Fibroblast of lung (primary cell): ENCODE measurements at regions not wholly inside any gene's neighbourhood (a gene's known extent, or its start where the extent isn't known, plus 50 kb on each side); places are given as distances from the start of the nearest gene placed in this dataset.

ENCODE experiments used
- DNase-seq, 2 donors: peaks; one replicate each; pipeline versions ENCODE4 v3.0.0 to v3.0.0-alpha.2; 2010; ENCODE audit warnings: low read depth in 2 of 2
- H2AFZ ChIP-seq: 2 replicates; pipeline ENCODE4 v1.5.1; 2012; ENCODE audit warnings: low read length, control low read depth, inconsistent platforms
- H3K27ac ChIP-seq: 2 replicates; pipeline ENCODE4 v1.5.1; 2011; ENCODE audit warnings: low read length, control low read depth; ENCODE audit not compliant: insufficient read depth
- H3K27me3 ChIP-seq: 2 replicates; pipeline ENCODE4 v1.5.1; 2011; ENCODE audit warnings: mild to moderate bottlenecking, low read length; ENCODE audit not compliant: control insufficient read depth, insufficient read depth
- H3K36me3 ChIP-seq: 2 replicates; pipeline ENCODE4 v1.5.1; 2011; ENCODE audit warnings: low read length; ENCODE audit not compliant: control insufficient read depth, insufficient read depth
- H3K4me1 ChIP-seq: 2 replicates; pipeline ENCODE4 v1.5.1; 2011; ENCODE audit warnings: low read length; ENCODE audit not compliant: control insufficient read depth, insufficient read depth; ENCODE audit errors: extremely low read depth
- H3K4me2 ChIP-seq: 2 replicates; pipeline ENCODE4 v1.5.1; 2011; ENCODE audit warnings: low read length, control low read depth; ENCODE audit not compliant: insufficient read depth; ENCODE audit errors: extremely low read depth
- H3K4me3 ChIP-seq, 4 experiments: fragments of 200-600 bp in 1 of 4; sonication (generic) in 1 of 4; replicated peaks in 1 of 4; 2 replicates each; pipeline ENCODE4 v1.5.1; 2011 to 2016; ENCODE audit warnings: low read length in 4 of 4, low read depth in 3 of 4, mild to moderate bottlenecking in 3 of 4, control low read depth in 2 of 4, inconsistent platforms in 1 of 4, mixed read lengths in 1 of 4; ENCODE audit not compliant: insufficient read depth in 1 of 4; ENCODE audit errors: control extremely low read depth in 1 of 4
- H3K79me2 ChIP-seq: 2 replicates; pipeline ENCODE4 v1.5.1; 2012; ENCODE audit warnings: mild to moderate bottlenecking, low read length, inconsistent platforms; ENCODE audit not compliant: control insufficient read depth, insufficient read depth
- H3K9ac ChIP-seq: 2 replicates; pipeline ENCODE4 v1.5.1; 2011; ENCODE audit warnings: mild to moderate bottlenecking, low read length, control low read depth; ENCODE audit not compliant: insufficient read depth
- H3K9me3 ChIP-seq: 2 replicates; pipeline ENCODE4 v1.5.1; 2012; ENCODE audit warnings: low read depth, low read length; ENCODE audit not compliant: control insufficient read depth, insufficient read depth
- H4K20me1 ChIP-seq: 2 replicates; pipeline ENCODE4 v1.5.1; 2011; ENCODE audit warnings: low read length; ENCODE audit not compliant: control insufficient read depth, insufficient read depth; ENCODE audit errors: extremely low read depth
- EZH2 ChIP-seq: IDR thresholded peaks from 2 replicates; pipeline ENCODE4 v1.5.1; 2012; ENCODE audit warnings: low read length, control low read depth, mild to moderate bottlenecking; ENCODE audit errors: missing control alignments
- TF ChIP-seq, protein P1 (sequence below), 2 donors: IDR thresholded peaks in 1 of 2; conservative IDR thresholded peaks in 1 of 2; 1 replicate in 1 of 2; 2 replicates in 1 of 2; pipeline ENCODE4 v1.5.1; 2011 to 2012; ENCODE audit warnings: low read length in 2 of 2, control low read depth in 1 of 2, inconsistent platforms in 1 of 2, low read depth in 1 of 2, mild to moderate bottlenecking in 1 of 2

DNA sequence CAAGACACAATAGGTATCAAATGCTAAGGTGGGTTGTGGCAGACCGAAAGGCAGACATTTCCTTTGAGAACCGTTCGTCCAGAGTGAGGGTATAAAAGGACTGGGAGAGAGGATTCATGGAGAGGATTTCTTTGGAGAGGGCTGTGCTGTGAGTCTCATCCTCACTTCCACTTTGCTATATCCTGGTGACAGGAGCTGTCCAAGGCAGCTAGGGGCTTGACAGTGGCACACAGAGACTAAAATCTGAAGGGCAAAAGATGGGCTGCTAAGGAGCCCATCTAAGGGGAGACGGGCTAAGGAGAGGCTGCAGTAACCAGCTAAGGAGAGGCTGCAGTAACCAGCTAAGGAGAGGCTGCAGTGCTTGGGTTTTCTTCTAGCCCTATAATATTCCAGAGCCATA is 214.0 kb upstream of the ADRA1B start:
- Histone ChIP-seq H2AFZ (no peak overlapping the region), H3K79me2 (no peaks in the 10 kb centered on the region), H3K36me3 (no peaks in the 10 kb centered on the region), H4K20me1 (no peaks in the 10 kb centered on the region), H3K4me1 (no peaks in the 10 kb centered on the region), H3K27me3 (no peaks in the 10 kb centered on the region), H3K9me3 (no peaks in the 10 kb centered on the region), H3K4me2 (no peak overlapping the region), H3K4me3 (no peak overlapping the region), H3K27ac (no peak overlapping the region), H3K9ac (no peak overlapping the region)
- DNase-seq = no peak
- TF ChIP-seq, protein P1, sequence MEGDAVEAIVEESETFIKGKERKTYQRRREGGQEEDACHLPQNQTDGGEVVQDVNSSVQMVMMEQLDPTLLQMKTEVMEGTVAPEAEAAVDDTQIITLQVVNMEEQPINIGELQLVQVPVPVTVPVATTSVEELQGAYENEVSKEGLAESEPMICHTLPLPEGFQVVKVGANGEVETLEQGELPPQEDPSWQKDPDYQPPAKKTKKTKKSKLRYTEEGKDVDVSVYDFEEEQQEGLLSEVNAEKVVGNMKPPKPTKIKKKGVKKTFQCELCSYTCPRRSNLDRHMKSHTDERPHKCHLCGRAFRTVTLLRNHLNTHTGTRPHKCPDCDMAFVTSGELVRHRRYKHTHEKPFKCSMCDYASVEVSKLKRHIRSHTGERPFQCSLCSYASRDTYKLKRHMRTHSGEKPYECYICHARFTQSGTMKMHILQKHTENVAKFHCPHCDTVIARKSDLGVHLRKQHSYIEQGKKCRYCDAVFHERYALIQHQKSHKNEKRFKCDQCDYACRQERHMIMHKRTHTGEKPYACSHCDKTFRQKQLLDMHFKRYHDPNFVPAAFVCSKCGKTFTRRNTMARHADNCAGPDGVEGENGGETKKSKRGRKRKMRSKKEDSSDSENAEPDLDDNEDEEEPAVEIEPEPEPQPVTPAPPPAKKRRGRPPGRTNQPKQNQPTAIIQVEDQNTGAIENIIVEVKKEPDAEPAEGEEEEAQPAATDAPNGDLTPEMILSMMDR (conservative IDR thresholded peaks at IDR 0.05 in 1 of 2, IDR thresholded peaks at IDR 0.05 in 1 of 2; ENCODE audit: low read depth in 1 of 2, low read length in 2 of 2) = no peak
- TF ChIP-seq EZH2 = no peak

DNA sequence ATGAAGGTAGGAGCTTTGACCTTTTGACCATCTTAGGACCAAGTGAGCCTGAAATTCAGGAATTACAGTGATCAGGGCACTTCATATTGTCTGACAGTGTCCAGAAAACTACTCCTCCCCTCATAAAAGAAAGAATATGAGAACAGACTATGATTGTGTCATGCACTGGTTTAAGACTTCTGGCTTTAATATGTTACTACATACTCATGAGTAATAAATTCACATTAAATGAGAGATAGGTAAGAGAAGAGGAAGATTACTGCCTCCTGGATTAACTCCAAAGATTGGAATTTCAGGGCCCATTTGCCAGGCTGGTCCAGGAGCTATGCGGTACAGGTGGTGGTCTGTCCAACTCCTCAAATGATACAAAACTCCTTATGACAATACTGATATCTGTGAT is 213.5 kb upstream of the ADRA1B start:
- no peak for DNase-seq
- H3K4me3 ChIP-seq = no peak overlapping the region
- H3K27ac ChIP-seq = no peak overlapping the region
- TF ChIP-seq, protein P1 (conservative IDR thresholded peaks at IDR 0.05 in 1 of 2, IDR thresholded peaks at IDR 0.05 in 1 of 2; ENCODE audit: low read depth in 1 of 2, low read length in 2 of 2) = no peak
- no peak for TF ChIP-seq EZH2
- H2AFZ ChIP-seq = no peak overlapping the region
- H3K4me1 ChIP-seq = no peaks in the 10 kb centered on the region
- H3K36me3 ChIP-seq = no peaks in the 10 kb centered on the region
- H3K9me3 ChIP-seq = no peaks in the 10 kb centered on the region
- H3K79me2 ChIP-seq = no peaks in the 10 kb centered on the region
- H3K27me3 ChIP-seq = no peaks in the 10 kb centered on the region
- H4K20me1 ChIP-seq = no peaks in the 10 kb centered on the region
- no peak overlapping the region for H3K9ac ChIP-seq
- no peak overlapping the region for H3K4me2 ChIP-seq

DNA sequence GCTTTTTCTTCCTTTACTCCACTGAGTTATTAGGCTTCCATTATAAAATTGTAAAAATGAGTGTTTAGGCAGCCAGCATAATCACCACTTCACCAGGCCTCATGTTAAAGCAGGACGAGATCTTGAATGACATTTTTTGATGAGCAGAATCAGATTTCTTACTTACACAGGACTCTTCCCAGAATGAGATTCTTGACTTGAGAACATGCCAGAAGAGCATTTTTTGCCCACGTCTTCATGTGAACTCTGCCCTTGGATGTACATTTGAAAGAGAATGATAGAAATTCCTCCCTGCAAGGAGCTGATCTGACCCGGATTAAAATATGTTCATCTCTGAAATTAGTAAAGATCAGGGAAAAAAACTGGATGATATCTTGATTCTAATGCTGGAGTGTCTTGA is 212.1 kb upstream of the ADRA1B start:
- DNase-seq = peak in 1 of 2 donors; percentile 8
- TF ChIP-seq EZH2 = no peak
- TF ChIP-seq, protein P1 (conservative IDR thresholded peaks at IDR 0.05 in 1 of 2, IDR thresholded peaks at IDR 0.05 in 1 of 2; ENCODE audit: low read depth in 1 of 2, low read length in 2 of 2) = no peak
- Histone ChIP-seq H2AFZ (no peak overlapping the region), H3K27me3 (no peaks in the 10 kb centered on the region), H3K36me3 (no peaks in the 10 kb centered on the region), H4K20me1 (no peaks in the 10 kb centered on the region), H3K4me1 (no peaks in the 10 kb centered on the region), H3K9ac (no peak overlapping the region), H3K27ac (no peak overlapping the region), H3K4me3 (no peak overlapping the region), H3K79me2 (no peaks in the 10 kb centered on the region), H3K4me2 (no peak overlapping the region), H3K9me3 (no peaks in the 10 kb centered on the region)
